SK-N-SH (cell line): ENCODE measurements at regions not wholly inside any gene's neighbourhood (a gene's known extent, or its start where the extent isn't known, plus 50 kb on each side); places are given as distances from the start of the nearest gene placed in this dataset.

Source experiments
- EZH2phosphoT487 ChIP-seq: fragments of 200-600 bp; sonication (generic); IDR thresholded peaks from 2 replicates; pipeline ENCODE4 v1.6.1; 2017; ENCODE audit warnings: low read depth, mixed run types, mild to moderate bottlenecking, antibody characterized with exemption, moderate library complexity, borderline replicate concordance
- FOSL2 ChIP-seq: IDR thresholded peaks from 2 replicates; pipeline ENCODE4 v1.4.0; 2012; ENCODE audit warnings: low read depth, mild to moderate bottlenecking, moderate library complexity, borderline replicate concordance
- JUND ChIP-seq: IDR thresholded peaks from 2 replicates; pipeline ENCODE4 v1.4.0; 2012
- MXI1 ChIP-seq: IDR thresholded peaks from 2 replicates; pipeline ENCODE4 v1.6.1; 2012; ENCODE audit warnings: mild to moderate bottlenecking, low read depth, low read length, improper control_type of control experiment
- REST ChIP-seq: IDR thresholded peaks from 2 replicates; pipeline ENCODE4 v1.6.1; 2012; ENCODE audit warnings: mild to moderate bottlenecking, low read depth, low read length, moderate library complexity
- SIN3A ChIP-seq: IDR thresholded peaks from 2 replicates; pipeline ENCODE4 v1.6.1; 2012; ENCODE audit warnings: low read depth, mild to moderate bottlenecking, low read length, moderate library complexity, borderline replicate concordance
- TCF12 ChIP-seq: IDR thresholded peaks from 2 replicates; pipeline ENCODE4 v1.4.0; 2012
- USF2 ChIP-seq: fragments of 150-350 bp; IDR thresholded peaks from 2 replicates; pipeline ENCODE4 v1.6.1; 2017; ENCODE audit warnings: antibody characterized with exemption, low read length, low read depth, borderline replicate concordance
- YY1 ChIP-seq: IDR thresholded peaks from 2 replicates; pipeline ENCODE4 v1.4.0; 2012; ENCODE audit warnings: low read depth, mild to moderate bottlenecking

GRCh38 chr6:54729716-54730115, 116.9 kb upstream of the FAM83B start:
- no peak for TF ChIP-seq MXI1
- no peak for TF ChIP-seq FOSL2
- TF ChIP-seq SIN3A, result no peak
- no peak for TF ChIP-seq REST
- no peak for TF ChIP-seq TCF12
- TF ChIP-seq JUND, result no peak
- no peak for TF ChIP-seq YY1
- TF ChIP-seq EZH2phosphoT487, result no peak
- TF ChIP-seq USF2, result no peak
